SIG-M5 (cell line): ENCODE measurements at regions not wholly inside any gene's neighbourhood (a gene's known extent, or its start where the extent isn't known, plus 50 kb on each side); places are given as distances from the start of the nearest gene placed in this dataset.

Experiments used
- DNase-seq: peaks from one replicate; lab custom pipeline; 2025; lab: John Stamatoyannopoulos, UW

- DNase-seq = no peak
Measured at GRCh38 chr6:164296411-164296810, 881.9 kb downstream of the QKI start.

GRCh38 chr6:164294047-164294784 is 879.7 kb downstream of the QKI start:
- no peak for DNase-seq

GRCh38 chr6:164291224-164291623 is 876.7 kb downstream of the QKI start:
- no peak for DNase-seq

- no peak for DNase-seq
Measured at GRCh38 chr6:164290101-164290500, 875.6 kb downstream of the QKI start.

- no peak for DNase-seq
Measured at GRCh38 chr6:164286011-164286410, 871.5 kb downstream of the QKI start.

- no peak for DNase-seq
Measured at GRCh38 chr6:164283574-164283973, 869.1 kb downstream of the QKI start.

- DNase-seq = no peak
Measured at GRCh38 chr6:164276211-164276610, 861.7 kb downstream of the QKI start.

- DNase-seq = no peak
Measured at GRCh38 chr6:164275773-164276172, 861.3 kb downstream of the QKI start.

GRCh38 chr6:164274493-164274892 is 860.0 kb downstream of the QKI start:
- DNase-seq = no peak

- DNase-seq = no peak
Measured at GRCh38 chr6:164273491-164273890, 859.0 kb downstream of the QKI start.

- DNase-seq = no peak
Measured at GRCh38 chr6:164266851-164267250, 852.3 kb downstream of the QKI start.

GRCh38 chr6:164262348-164262747 is 847.8 kb downstream of the QKI start:
- no peak for DNase-seq

GRCh38 chr6:164258421-164258820 is 843.9 kb downstream of the QKI start:
- DNase-seq = no peak

- DNase-seq = no peak
Measured at GRCh38 chr6:164252948-164253347, 838.4 kb downstream of the QKI start.

GRCh38 chr6:164252291-164252690 is 837.8 kb downstream of the QKI start:
- no peak for DNase-seq

- DNase-seq = no peak
Measured at GRCh38 chr6:164247106-164247505, 832.6 kb downstream of the QKI start.

GRCh38 chr6:164246082-164246481 is 831.6 kb downstream of the QKI start:
- no peak for DNase-seq

GRCh38 chr6:164243949-164244348 is 829.4 kb downstream of the QKI start:
- DNase-seq = no peak

- no peak for DNase-seq
Measured at GRCh38 chr6:164243012-164243610, 828.6 kb downstream of the QKI start.

GRCh38 chr6:164230804-164231203 is 816.3 kb downstream of the QKI start:
- DNase-seq = no peak

GRCh38 chr6:164230259-164230658 is 815.7 kb downstream of the QKI start:
- DNase-seq = no peak

GRCh38 chr6:164229716-164230115 is 815.2 kb downstream of the QKI start:
- DNase-seq = no peak

- DNase-seq = no peak
Measured at GRCh38 chr6:164227952-164228522, 813.5 kb downstream of the QKI start.

- DNase-seq = no peak
Measured at GRCh38 chr6:164216839-164217238, 802.3 kb downstream of the QKI start.
